PC-9 (cell line): ENCODE measurements at regions not wholly inside any gene's neighbourhood (a gene's known extent, or its start where the extent isn't known, plus 50 kb on each side); places are given as distances from the start of the nearest gene placed in this dataset.

Experiments used
- EZH2 ChIP-seq: fragments of 200-600 bp; sonication (generic); IDR thresholded peaks from 2 replicates; pipeline ENCODE4 v1.8.0; 2017; ENCODE audit warnings: antibody characterized with exemption, low read depth
- TF ChIP-seq, protein P1 (sequence below): fragments of 200-600 bp; sonication (generic); conservative IDR thresholded peaks from 2 replicates; pipeline ENCODE4 v1.6.1; 2017; ENCODE audit warnings: mixed run types, antibody characterized with exemption, mild to moderate bottlenecking, moderate library complexity

GRCh38 chr15:38743147-38743546 is 178.5 kb upstream of the RASGRP1 start:
- TF ChIP-seq, protein P1, sequence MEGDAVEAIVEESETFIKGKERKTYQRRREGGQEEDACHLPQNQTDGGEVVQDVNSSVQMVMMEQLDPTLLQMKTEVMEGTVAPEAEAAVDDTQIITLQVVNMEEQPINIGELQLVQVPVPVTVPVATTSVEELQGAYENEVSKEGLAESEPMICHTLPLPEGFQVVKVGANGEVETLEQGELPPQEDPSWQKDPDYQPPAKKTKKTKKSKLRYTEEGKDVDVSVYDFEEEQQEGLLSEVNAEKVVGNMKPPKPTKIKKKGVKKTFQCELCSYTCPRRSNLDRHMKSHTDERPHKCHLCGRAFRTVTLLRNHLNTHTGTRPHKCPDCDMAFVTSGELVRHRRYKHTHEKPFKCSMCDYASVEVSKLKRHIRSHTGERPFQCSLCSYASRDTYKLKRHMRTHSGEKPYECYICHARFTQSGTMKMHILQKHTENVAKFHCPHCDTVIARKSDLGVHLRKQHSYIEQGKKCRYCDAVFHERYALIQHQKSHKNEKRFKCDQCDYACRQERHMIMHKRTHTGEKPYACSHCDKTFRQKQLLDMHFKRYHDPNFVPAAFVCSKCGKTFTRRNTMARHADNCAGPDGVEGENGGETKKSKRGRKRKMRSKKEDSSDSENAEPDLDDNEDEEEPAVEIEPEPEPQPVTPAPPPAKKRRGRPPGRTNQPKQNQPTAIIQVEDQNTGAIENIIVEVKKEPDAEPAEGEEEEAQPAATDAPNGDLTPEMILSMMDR = no peak
- no peak for TF ChIP-seq EZH2
